HG03432 (cell line): ENCODE measurements at regions not wholly inside any gene's neighbourhood (a gene's known extent, or its start where the extent isn't known, plus 50 kb on each side); places are given as distances from the start of the nearest gene placed in this dataset.
"Not testable (repeated sequence)": the region's sequence is repeated elsewhere in the genome, so short reads cannot be mapped to it uniquely, and the experiment has no call there.

ENCODE experiments used
- ATAC-seq: cut with Tn5 transposase; IDR thresholded peaks from one replicate; pipeline ENCODE4 v1.9.1; 2021; ENCODE audit warnings: mild to moderate bottlenecking, moderate library complexity; ENCODE audit not compliant: unreplicated experiment

- ATAC-seq: no peak
Observed at GRCh38 chr9:78663369-78663768, 366.4 kb downstream of the PSAT1 start.

- no peak for ATAC-seq
Observed at GRCh38 chr9:78664370-78664769, 367.4 kb downstream of the PSAT1 start.

- no peak for ATAC-seq
Observed at GRCh38 chr9:78666818-78667414, 370.0 kb downstream of the PSAT1 start.

GRCh38 chr9:78668148-78668832 is 371.4 kb downstream of the PSAT1 start:
- no peak for ATAC-seq

GRCh38 chr9:78669591-78669990 is 372.7 kb downstream of the PSAT1 start:
- no peak for ATAC-seq

- ATAC-seq: no peak
Observed at GRCh38 chr9:78671785-78672184, 374.9 kb downstream of the PSAT1 start.

- no peak for ATAC-seq
Observed at GRCh38 chr9:78674874-78675273, 377.9 kb downstream of the PSAT1 start.

GRCh38 chr9:78676009-78676408 is 379.1 kb downstream of the PSAT1 start:
- no peak for ATAC-seq

- ATAC-seq: no peak
Observed at GRCh38 chr9:78676623-78677022, 379.7 kb downstream of the PSAT1 start.

GRCh38 chr9:78677326-78677725 is 380.4 kb downstream of the PSAT1 start:
- no peak for ATAC-seq

- no peak for ATAC-seq
Observed at GRCh38 chr9:78678877-78679276, 382.0 kb downstream of the PSAT1 start.

GRCh38 chr9:78680196-78680595 is 383.3 kb downstream of the PSAT1 start:
- ATAC-seq: no peak

GRCh38 chr9:78682216-78682615 is 385.3 kb downstream of the PSAT1 start:
- no peak for ATAC-seq

GRCh38 chr9:78685471-78685870 is 388.5 kb downstream of the PSAT1 start:
- ATAC-seq: no peak

GRCh38 chr9:78688796-78689195 is 391.9 kb downstream of the PSAT1 start:
- no peak for ATAC-seq

GRCh38 chr9:78691542-78691941 is 394.6 kb downstream of the PSAT1 start:
- no peak for ATAC-seq

- no peak for ATAC-seq
Observed at GRCh38 chr9:78692871-78693270, 395.9 kb downstream of the PSAT1 start.

GRCh38 chr9:78694974-78695373 is 398.0 kb downstream of the PSAT1 start:
- ATAC-seq: peak; percentile 9

- ATAC-seq: peak; percentile 69
Observed at GRCh38 chr9:78695519-78695918, 398.6 kb downstream of the PSAT1 start.

- ATAC-seq: no peak
Observed at GRCh38 chr9:78697618-78698017, 400.7 kb downstream of the PSAT1 start.

GRCh38 chr9:78698371-78698770 is 401.4 kb downstream of the PSAT1 start:
- ATAC-seq: no peak

GRCh38 chr9:78699217-78699616 is 402.3 kb downstream of the PSAT1 start:
- ATAC-seq: not testable (repeated sequence)

- ATAC-seq: not testable (repeated sequence)
Observed at GRCh38 chr9:78704153-78704552, 407.2 kb downstream of the PSAT1 start.
